ENCODE measurements at regions not wholly inside any gene's neighbourhood (a gene's known extent, or its start where the extent isn't known, plus 50 kb on each side); places are given as distances from the start of the nearest gene placed in this dataset.
"Not testable (repeated sequence)": the region's sequence is repeated elsewhere in the genome, so short reads cannot be mapped to it uniquely, and the experiment has no call there.

DNA sequence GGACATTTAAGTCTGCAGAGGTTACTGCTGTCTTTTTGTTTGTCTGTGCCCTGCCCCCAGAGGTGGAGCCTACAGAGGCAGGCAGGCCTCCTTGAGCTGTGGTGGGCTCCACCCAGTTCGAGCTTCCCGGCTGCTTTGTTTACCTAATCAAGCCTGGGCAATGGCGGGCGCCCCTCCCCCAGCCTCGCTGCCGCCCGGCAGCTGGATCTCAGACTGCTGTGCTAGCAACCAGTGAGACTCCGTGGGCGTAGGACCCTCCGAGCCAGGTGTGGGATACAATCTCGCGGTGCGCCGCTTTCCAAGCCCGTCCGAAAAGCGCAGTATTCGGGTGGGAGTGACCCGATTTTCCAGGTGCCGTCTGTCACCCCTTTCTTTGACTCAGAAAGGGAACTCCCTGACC is 198.4 kb upstream of the FERMT1 start:
- DNase-seq (ENCODE audit: low read depth in 2 of 2) = not testable (repeated sequence)

DNA sequence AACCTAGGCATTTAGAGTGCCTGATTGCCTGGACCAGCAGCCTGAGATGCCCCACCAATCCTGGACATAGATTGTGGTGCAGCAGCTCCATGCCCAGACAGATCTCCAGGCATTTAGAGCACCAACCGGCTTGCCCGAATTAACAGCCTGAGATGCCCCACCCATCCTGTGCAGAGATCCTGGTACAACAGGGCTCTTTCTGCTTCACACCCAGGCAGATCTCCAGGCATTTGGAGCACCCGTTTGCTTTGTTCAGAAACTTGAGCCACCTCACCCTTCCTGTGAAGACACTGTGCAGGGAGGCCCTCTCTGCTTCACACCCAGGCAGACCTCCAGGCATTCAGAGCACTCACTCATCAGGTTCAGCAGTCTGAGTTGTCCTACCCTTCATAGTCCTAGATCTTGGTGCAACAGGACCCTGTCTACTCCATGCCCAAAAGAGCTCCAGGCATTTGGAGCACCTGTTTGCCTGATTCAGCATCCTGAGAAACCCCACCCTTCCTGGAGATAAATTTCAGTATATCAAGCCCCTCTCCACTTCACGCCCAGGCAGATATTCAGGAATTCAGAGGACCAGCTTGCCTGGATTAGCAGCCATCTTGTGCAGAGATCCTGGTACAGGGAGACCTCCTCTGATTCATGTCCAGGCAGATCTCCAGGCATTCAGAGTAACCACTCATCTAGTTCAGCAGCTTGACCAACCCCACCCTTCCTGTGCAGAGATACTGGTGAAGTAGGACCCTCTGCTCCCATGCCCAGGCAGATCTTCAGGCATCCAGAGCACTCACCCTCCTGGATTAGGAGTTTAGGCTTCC is 189.2 kb upstream of the FERMT1 start:
- DNase-seq (ENCODE audit: low read depth in 2 of 2) = no peak

DNA sequence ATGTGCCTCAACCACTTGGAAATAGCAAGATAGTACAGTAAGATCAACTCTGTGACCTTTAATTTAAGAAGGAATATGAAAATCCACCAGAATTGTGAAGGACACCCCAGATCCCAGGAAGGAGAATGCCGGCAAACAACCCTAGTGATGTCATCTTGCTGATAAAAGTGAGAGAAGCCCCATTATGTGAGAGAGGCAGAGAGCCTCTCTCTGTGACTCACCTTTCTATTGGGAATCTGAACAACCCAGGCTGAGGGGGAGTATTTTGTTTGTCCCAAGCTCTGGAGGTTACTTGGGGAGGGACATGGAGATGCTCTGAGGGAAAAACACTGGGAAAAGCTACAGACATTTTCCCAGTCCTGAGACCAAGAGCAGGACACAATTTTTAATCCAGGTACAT is 188.3 kb upstream of the FERMT1 start:
- DNase-seq (ENCODE audit: low read depth in 2 of 2) = no peak

GRCh38 chr20:6305536-6305935 is 182.7 kb upstream of the FERMT1 start:
- no peak for DNase-seq (ENCODE audit: low read depth in 2 of 2)

DNA sequence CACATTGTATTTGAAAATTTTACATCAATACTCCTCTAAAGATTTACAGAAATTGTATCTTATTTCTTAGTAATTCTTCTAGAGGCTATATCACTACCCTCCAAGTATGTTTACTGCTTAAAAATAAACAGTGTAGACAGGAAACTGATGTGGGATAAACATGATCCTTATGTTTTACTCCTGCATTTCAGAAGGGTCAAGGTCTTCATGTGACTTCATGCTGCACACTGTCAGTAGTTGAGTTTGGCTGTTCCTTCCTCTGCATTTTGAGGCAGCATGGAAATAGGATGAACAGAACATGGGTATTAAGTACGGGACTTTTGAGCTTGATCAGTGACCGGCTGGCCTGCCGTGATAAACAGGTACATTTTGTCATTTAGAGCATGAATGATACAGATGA is 179.2 kb upstream of the FERMT1 start:
- no peak for DNase-seq (ENCODE audit: low read depth in 2 of 2)

GRCh38 chr20:6299456-6299855 is 176.6 kb upstream of the FERMT1 start:
- DNase-seq (ENCODE audit: low read depth in 2 of 2) = no peak

DNA sequence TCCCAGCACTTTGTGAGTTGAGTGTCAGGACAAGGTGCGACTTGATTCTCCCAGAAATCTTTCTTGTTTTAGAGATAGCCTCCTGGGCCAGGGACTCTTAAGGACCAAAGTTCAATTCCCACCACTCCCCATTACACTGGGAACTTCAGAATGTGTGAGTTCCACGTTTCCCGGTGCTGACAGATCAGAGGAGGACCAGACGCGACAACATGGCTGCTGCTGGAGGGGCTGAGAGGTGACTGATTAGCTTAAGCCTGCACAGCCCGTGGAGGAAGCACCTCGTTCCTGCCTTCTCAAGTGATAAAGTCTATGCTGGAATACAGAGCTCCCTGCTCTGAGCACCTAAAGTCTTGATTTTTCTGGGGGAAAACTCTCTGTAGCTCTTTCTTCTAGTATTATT is 175.2 kb upstream of the FERMT1 start:
- no peak for DNase-seq (ENCODE audit: low read depth in 2 of 2)

DNA sequence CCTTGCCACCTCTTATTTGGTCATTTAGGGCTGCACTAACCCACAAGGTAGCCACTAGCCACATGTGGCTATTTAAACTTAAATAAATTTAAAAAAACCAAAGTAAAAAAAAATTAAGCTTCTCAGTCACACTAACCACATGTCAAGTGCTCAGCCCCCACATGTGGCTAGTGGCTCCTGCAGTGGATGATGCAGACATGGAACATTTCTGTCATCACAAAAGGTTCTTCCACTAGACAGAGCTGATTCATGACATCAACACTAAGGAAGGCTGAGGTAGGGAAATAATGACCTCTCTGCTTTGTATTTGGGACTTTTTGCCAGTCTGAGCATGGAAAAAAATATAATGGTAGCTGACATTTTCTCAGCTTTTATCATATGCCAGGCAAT is 173.0 kb upstream of the FERMT1 start:
- no peak for DNase-seq (ENCODE audit: low read depth in 2 of 2)

DNA sequence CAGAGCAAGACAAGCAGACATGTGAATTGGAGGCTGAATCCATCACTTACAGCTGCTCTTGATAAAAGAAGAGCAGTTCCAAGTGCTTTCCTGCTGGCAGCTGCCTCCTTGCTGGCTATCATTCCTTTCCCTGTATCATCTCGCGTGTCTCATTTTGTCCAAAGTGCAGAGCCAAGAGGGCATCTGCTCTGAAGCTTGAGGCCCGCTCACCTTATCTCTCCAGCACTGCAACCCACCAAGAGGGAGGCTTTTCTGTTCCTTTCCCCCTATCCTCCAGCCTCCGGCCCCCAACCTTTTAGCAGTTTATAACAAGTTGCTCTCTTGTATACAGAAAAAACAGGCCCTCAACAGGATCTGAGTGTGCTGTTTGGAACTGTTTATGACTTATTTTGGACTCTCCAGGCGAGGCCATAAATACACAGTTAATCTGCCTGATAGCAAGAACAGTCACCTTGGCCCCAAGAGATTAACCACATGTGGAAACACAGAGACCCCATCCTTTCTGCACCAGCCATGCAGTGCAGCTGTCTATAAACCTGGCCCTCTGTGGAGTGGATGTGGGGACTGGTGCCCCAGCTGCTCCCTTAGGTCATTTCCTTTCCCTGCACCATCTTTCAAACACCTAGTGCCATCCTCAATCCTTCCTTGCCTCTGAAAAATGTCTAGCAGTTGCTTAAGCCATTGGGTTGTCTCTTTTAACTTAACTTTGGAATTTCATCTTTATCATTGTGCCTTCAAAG is 172.5 kb upstream of the FERMT1 start:
- DNase-seq (ENCODE audit: low read depth in 2 of 2) = no peak

GRCh38 chr20:6287471-6287870 is 164.6 kb upstream of the FERMT1 start:
- no peak for DNase-seq (ENCODE audit: low read depth in 2 of 2)

- no peak for DNase-seq (ENCODE audit: low read depth in 2 of 2)
Observed at GRCh38 chr20:6282642-6283041, 159.8 kb upstream of the FERMT1 start.

DNA sequence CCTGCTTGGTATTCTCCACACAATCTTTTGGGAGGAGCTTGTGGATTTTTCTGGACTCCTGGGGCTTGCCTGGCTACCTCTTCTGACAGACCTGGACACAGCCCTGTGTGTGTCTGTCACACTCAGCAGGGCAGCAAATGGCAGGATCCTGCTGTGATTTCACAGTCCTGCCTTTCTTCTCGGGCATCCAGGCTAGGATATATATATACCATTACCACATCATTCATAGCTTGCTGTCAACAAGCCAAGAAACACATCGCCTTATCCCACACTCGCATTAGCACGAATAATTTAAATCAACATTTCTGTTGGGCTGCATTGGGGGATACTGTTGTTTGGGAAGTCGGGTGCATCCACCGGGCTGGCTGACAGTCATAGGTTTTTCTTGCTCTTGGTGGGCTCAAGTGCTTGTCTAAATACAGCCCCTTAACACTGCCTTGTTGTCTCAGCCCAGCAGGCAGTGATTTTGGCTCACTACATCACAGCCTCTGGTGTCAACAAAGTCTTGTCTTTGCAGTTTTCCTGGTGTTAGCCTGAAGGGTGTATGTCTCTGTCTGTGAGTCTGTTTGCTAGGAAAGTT is 154.9 kb upstream of the FERMT1 start:
- DNase-seq (ENCODE audit: low read depth in 2 of 2) = no peak

- DNase-seq (ENCODE audit: low read depth in 2 of 2) = not testable (repeated sequence)
Observed at GRCh38 chr20:6270404-6270803, 147.6 kb upstream of the FERMT1 start.

DNA sequence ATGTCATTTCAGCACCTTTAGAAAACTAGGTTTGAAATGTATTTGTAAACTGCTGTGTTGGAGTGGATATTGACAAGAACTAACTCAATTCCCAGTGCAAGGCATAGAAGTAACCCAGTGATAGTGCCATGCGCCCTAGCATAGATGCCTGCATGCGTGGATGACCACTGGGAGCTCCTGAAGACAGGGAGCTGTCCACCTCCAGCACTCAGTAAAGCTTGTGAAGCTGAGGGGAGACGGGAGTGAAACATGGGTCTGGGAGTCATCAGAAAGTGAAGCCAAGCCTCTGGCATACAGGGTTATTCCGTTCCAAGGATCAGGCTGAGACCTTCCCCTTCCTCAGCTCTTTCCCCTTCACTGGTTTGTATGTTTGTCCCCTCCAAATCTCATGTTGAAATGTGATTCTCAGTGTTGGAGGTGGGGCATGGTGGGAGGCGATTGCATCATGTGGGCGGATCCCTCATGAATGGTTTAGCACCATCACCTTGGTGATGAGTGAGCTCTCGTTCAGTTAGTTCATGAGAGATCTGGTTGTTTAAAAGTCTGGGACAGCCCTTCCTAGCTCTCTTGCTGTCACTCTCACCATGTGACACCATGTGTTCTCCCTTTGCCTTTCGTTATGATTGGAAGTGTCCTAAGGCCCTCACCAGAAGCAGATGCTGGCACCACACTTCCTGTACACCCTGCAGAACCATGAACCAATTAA is 146.5 kb upstream of the FERMT1 start:
- DNase-seq (ENCODE audit: low read depth in 2 of 2) = no peak

GRCh38 chr20:6265204-6265904 is 142.5 kb upstream of the FERMT1 start:
- peak; percentile 20 to 34 for DNase-seq (ENCODE audit: low read depth in 2 of 2)

- no peak for DNase-seq (ENCODE audit: low read depth in 2 of 2)
Observed at GRCh38 chr20:6253396-6253795, 130.6 kb upstream of the FERMT1 start.

DNA sequence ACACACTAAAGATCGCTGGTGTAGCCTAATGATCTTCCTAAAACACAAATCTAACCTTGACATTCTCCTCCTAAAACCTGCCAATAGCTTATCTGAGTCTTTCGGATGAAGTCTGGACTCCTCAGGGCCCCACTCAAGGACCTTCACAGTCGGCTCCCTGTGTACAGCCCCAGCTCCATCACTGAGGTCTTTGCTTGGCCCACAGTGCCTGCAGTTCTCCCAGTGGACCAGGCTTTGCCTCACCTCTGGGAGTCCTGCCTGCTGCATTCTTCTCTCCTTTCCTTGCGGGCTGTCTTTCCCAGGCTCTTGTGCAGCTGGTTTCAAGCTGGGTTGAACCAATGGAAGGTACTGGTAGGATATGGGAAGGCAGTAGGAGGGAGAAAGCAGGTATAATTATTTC is 122.6 kb upstream of the FERMT1 start:
- no peak for DNase-seq (ENCODE audit: low read depth in 2 of 2)

GRCh38 chr20:6241591-6241990 is 118.8 kb upstream of the FERMT1 start:
- no peak for DNase-seq (ENCODE audit: low read depth in 2 of 2)

DNA sequence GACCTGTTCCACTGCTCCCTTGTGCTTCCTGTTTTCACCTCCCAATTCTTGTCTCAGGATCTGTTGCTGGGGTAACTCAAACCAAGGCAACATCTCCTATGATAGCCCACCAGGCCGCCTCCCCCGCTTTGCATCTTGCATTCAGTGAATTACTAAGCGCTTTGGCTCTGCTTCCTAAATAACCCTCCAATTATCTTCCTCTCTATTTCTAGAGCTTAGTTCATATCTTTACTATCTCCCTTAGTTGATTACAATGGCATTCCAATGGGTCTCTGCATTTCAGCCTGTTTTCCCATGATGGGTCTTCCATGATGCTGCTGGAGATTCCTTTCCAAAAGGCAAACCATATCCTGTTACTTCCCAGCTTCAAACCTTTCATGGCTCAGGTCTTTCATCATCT is 117.2 kb upstream of the FERMT1 start:
- no peak for DNase-seq (ENCODE audit: low read depth in 2 of 2)

GRCh38 chr20:6238421-6238820 is 115.6 kb upstream of the FERMT1 start:
- no peak for DNase-seq (ENCODE audit: low read depth in 2 of 2)

- no peak for DNase-seq (ENCODE audit: low read depth in 2 of 2)
Observed at GRCh38 chr20:6235510-6235909, 112.7 kb upstream of the FERMT1 start.

- DNase-seq (ENCODE audit: low read depth in 2 of 2) = no peak
Observed at GRCh38 chr20:6232436-6232835, 109.6 kb upstream of the FERMT1 start.
